LNCaP clone FGC (cell line): ENCODE measurements at regions not wholly inside any gene's neighbourhood (a gene's known extent, or its start where the extent isn't known, plus 50 kb on each side); places are given as distances from the start of the nearest gene placed in this dataset.
A peak's percentile ranks its signal among the peaks of the same experiment; 100 is the strongest.

ENCODE experiments used
- DNase-seq: peaks from one replicate; pipeline ENCODE4 v3.0.0-alpha.2; 2011; ENCODE audit warnings: low read depth
- H3K4me3 ChIP-seq: 2 replicates; pipeline ENCODE4 v1.5.1; 2011; ENCODE audit warnings: mild to moderate bottlenecking, low read depth, low read length, control low read depth
- CTCF ChIP-seq: IDR thresholded peaks from 2 replicates; pipeline ENCODE4 v1.5.1; 2012; ENCODE audit warnings: mild to moderate bottlenecking; ENCODE audit not compliant: control insufficient read depth, insufficient read depth; ENCODE audit errors: extremely low read depth

- no peak for TF ChIP-seq CTCF
- no peak overlapping the region for H3K4me3 ChIP-seq
- DNase-seq = no peak
These were observed 213.7 kb downstream of the B3GLCT start for GRCh38 chr13:31413516-31413915.

- no peak for TF ChIP-seq CTCF
- DNase-seq = no peak
- H3K4me3 ChIP-seq = no peak overlapping the region
These were observed 216.3 kb downstream of the B3GLCT start for GRCh38 chr13:31416066-31416465.

- no peak for DNase-seq
- H3K4me3 ChIP-seq = no peak overlapping the region
- TF ChIP-seq CTCF = no peak
These were observed 218.4 kb downstream of the B3GLCT start for GRCh38 chr13:31418186-31418585.

GRCh38 chr13:31421756-31422155, 222.0 kb downstream of the B3GLCT start:
- no peak overlapping the region for H3K4me3 ChIP-seq
- no peak for TF ChIP-seq CTCF
- no peak for DNase-seq

- peak; percentile 88 for TF ChIP-seq CTCF
- DNase-seq = peak; percentile 49
- H3K4me3 ChIP-seq = no peak overlapping the region
These were observed 224.5 kb downstream of the B3GLCT start for GRCh38 chr13:31424130-31424729.

GRCh38 chr13:31426395-31426794, 226.6 kb downstream of the B3GLCT start:
- H3K4me3 ChIP-seq = no peak overlapping the region
- no peak for TF ChIP-seq CTCF
- no peak for DNase-seq

- no peak for TF ChIP-seq CTCF
- H3K4me3 ChIP-seq = no peak overlapping the region
- no peak for DNase-seq
These were observed 227.7 kb downstream of the B3GLCT start for GRCh38 chr13:31427151-31428100.
